ENCODE measurements at regions not wholly inside any gene's neighbourhood (a gene's known extent, or its start where the extent isn't known, plus 50 kb on each side); places are given as distances from the start of the nearest gene placed in this dataset.

DNA sequence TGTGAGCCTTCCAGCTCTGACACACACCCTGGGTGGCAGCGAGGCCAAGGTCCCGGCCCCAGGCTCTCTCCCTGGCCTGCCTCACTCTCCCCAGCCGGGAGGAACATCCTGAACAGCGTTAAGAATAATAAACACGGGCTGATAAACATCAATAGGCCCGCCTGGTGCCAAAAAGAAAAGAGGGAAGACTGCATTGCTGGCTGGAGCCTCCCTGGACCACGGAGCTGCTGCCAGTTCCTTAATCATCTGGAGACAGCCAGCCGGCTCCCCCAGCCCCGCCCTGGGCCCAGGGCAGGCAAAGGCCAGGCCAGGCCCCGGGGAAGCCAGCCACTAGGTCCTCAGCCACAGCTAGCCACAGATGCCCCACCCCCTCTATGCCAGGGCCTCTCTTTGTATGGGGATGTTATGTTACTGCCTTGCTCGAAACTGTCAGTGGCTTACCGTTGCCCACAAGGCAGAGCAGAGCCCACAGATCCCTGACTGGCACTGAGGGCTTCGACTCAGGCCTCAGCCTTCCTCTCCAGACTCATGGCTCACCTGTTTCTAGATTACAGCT lies 293.7 kb downstream of the DYSF start:
- no TSS peak for BruUV-seq (replicated peaks)
- DNase-seq (ENCODE audit: low spot score), result no peak
- H3K36me3 ChIP-seq (ENCODE audit: insufficient read depth, low read length, poor library complexity, severe bottlenecking), result no peaks in the 10 kb centered on the region
- CTCF ChIA-PET, result no interaction called here
- H3K4me3 ChIP-seq (ENCODE audit: low read depth, low read length, poor library complexity, severe bottlenecking), result no peak overlapping the region
- POLR2A ChIA-PET (ENCODE audit: low non-redundant PET), result no interaction called here
- TF ChIP-seq, protein P1, sequence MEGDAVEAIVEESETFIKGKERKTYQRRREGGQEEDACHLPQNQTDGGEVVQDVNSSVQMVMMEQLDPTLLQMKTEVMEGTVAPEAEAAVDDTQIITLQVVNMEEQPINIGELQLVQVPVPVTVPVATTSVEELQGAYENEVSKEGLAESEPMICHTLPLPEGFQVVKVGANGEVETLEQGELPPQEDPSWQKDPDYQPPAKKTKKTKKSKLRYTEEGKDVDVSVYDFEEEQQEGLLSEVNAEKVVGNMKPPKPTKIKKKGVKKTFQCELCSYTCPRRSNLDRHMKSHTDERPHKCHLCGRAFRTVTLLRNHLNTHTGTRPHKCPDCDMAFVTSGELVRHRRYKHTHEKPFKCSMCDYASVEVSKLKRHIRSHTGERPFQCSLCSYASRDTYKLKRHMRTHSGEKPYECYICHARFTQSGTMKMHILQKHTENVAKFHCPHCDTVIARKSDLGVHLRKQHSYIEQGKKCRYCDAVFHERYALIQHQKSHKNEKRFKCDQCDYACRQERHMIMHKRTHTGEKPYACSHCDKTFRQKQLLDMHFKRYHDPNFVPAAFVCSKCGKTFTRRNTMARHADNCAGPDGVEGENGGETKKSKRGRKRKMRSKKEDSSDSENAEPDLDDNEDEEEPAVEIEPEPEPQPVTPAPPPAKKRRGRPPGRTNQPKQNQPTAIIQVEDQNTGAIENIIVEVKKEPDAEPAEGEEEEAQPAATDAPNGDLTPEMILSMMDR (conservative IDR thresholded peaks at IDR 0.05; ENCODE audit: low read depth, low read length), result no peak
- no peak for TF ChIP-seq EZH2 (IDR thresholded peaks at IDR 0.05; ENCODE audit: borderline replicate concordance, low read depth, low read length, poor library complexity, severe bottlenecking)
- H3K9me3 ChIP-seq (ENCODE audit: low read depth, low read length, poor library complexity, severe bottlenecking), result no peaks in the 10 kb centered on the region
- no peaks in the 10 kb centered on the region for H3K27me3 ChIP-seq (replicated peaks; ENCODE audit: insufficient read depth, low read depth, low read length, poor library complexity)
- H3K4me1 ChIP-seq (ENCODE audit: insufficient read depth, low read length, poor library complexity, severe bottlenecking), result peaks cover 24% of the 10 kb centered on the region
- no peak overlapping the region for H3K27ac ChIP-seq (ENCODE audit: low read depth, low read length, poor library complexity, severe bottlenecking)
- intact Hi-C loops (cut with micrococcal nuclease; ENCODE audit: unreplicated experiment), result no loop called here

DNA sequence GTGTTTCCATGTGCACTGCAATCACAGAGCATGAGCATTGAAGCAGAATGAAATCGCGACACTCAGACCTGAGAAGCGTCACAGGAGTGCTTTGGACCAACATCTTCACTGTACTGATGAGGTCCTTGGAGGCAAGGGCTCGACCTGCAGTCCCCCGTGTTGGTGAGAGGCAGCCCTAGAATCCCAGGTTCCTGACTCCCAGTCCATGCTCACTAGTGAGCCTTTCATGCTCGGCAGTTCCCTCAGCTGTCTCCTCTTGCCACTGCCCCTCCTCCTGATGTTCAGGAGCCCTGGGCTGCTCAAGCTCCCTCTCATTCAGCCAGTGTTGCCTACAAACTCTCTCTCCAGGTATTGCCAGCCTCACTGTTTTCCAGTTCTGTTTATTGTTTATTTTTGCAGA lies 291.4 kb downstream of the DYSF start:
- intact Hi-C loops (cut with micrococcal nuclease; ENCODE audit: unreplicated experiment), result no loop called here
- no peaks in the 10 kb centered on the region for H3K36me3 ChIP-seq (ENCODE audit: insufficient read depth, low read length, poor library complexity, severe bottlenecking)
- no TSS peak for BruUV-seq (replicated peaks)
- ChIA-PET POLR2A (ENCODE audit: low non-redundant PET) (no interaction called here), CTCF (no interaction called here)
- peaks cover 19% of the 10 kb centered on the region for H3K4me1 ChIP-seq (ENCODE audit: insufficient read depth, low read length, poor library complexity, severe bottlenecking)
- DNase-seq (ENCODE audit: low spot score), result no peak
- H3K27ac ChIP-seq (ENCODE audit: low read depth, low read length, poor library complexity, severe bottlenecking), result no peak overlapping the region
- no peaks in the 10 kb centered on the region for H3K9me3 ChIP-seq (ENCODE audit: low read depth, low read length, poor library complexity, severe bottlenecking)
- H3K27me3 ChIP-seq (replicated peaks; ENCODE audit: insufficient read depth, low read depth, low read length, poor library complexity), result no peaks in the 10 kb centered on the region
- TF ChIP-seq, protein P1 (conservative IDR thresholded peaks at IDR 0.05; ENCODE audit: low read depth, low read length), result no peak
- no peak for TF ChIP-seq EZH2 (IDR thresholded peaks at IDR 0.05; ENCODE audit: borderline replicate concordance, low read depth, low read length, poor library complexity, severe bottlenecking)
- H3K4me3 ChIP-seq (ENCODE audit: low read depth, low read length, poor library complexity, severe bottlenecking), result no peak overlapping the region

DNA sequence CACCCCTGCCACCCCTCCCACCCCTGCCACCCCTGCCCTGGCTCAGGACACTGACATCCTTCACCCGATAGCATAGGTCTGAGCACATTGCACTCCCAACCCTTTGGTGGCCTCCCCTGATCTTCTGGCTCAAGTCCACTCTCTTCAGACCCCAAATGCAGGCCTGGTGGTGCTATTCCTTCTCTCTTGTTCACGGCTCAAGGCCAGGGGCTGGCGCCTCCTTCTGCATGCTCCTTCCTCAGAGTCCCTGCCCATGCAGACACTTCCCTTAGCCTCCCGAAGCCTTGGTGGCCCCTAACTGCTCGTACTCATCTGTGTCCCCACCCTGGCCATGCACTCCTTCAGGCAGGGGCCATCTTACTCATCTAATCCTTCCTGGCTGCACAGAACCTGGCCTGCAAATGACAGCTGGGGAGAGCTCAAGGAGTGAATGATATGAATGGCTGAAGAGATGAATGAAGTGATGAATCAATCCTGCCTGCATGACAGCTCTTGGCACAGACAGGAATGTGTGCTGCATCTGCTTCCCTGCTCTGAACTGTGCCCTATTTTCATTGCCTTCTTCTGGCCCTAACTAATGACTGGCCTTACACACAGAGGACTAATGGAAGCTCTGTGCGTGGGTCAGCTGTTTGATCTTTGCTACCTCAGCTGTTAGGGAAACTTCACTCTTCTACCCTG lies 290.8 kb downstream of the DYSF start:
- intact Hi-C loops (cut with micrococcal nuclease; ENCODE audit: unreplicated experiment), result no loop called here
- ChIA-PET CTCF (no interaction called here), POLR2A (ENCODE audit: low non-redundant PET) (no interaction called here)
- H3K9me3 ChIP-seq (ENCODE audit: low read depth, low read length, poor library complexity, severe bottlenecking), result no peaks in the 10 kb centered on the region
- BruUV-seq (replicated peaks), result no TSS peak
- H3K36me3 ChIP-seq (ENCODE audit: insufficient read depth, low read length, poor library complexity, severe bottlenecking), result no peaks in the 10 kb centered on the region
- peaks cover 12% of the 10 kb centered on the region for H3K4me1 ChIP-seq (ENCODE audit: insufficient read depth, low read length, poor library complexity, severe bottlenecking)
- H3K27ac ChIP-seq (ENCODE audit: low read depth, low read length, poor library complexity, severe bottlenecking), result no peak overlapping the region
- no peak for TF ChIP-seq EZH2 (IDR thresholded peaks at IDR 0.05; ENCODE audit: borderline replicate concordance, low read depth, low read length, poor library complexity, severe bottlenecking)
- TF ChIP-seq, protein P1 (conservative IDR thresholded peaks at IDR 0.05; ENCODE audit: low read depth, low read length), result no peak
- peak; percentile 21 for DNase-seq (ENCODE audit: low spot score)
- no peaks in the 10 kb centered on the region for H3K27me3 ChIP-seq (replicated peaks; ENCODE audit: insufficient read depth, low read depth, low read length, poor library complexity)
- H3K4me3 ChIP-seq (ENCODE audit: low read depth, low read length, poor library complexity, severe bottlenecking), result no peak overlapping the region

All from A673 (cell line).